H1 (cell line): ENCODE measurements at regions not wholly inside any gene's neighbourhood (a gene's known extent, or its start where the extent isn't known, plus 50 kb on each side); places are given as distances from the start of the nearest gene placed in this dataset.

Experiments used
- CTCF ChIA-PET: fragments of 300-600 bp; sonication (Branson Sonifier 250); formaldehyde crosslinking; loops from one replicate; lab custom pipeline; 2021; ENCODE audit not compliant: partially characterized antibody; lab: Charles Lee
- POLR2A ChIA-PET: fragments of 300-600 bp; sonication (Branson Sonifier 250); formaldehyde crosslinking; loops from one replicate; lab custom pipeline; 2021; ENCODE audit warnings: inconsistent platforms; ENCODE audit not compliant: partially characterized antibody; lab: Charles Lee
- DNase-seq, 2 experiments: peaks; one replicate each; pipeline versions ENCODE4 v3.0.0 to v3.0.0-alpha.2; 2010 to 2022; ENCODE audit warnings: low spot score in 2 of 2, low read depth in 1 of 2, mixed read lengths in 1 of 2
- FAIRE-seq: peaks from 2 replicates; lab custom pipeline; 2011; peaks lifted over from hg19 to GRCh38; lab: Jason Lieb, UNC
- H2AFZ ChIP-seq: 2 replicates; pipeline ENCODE4 v1.8.1; 2012; ENCODE audit warnings: low read length, inconsistent platforms
- H2AK5ac ChIP-seq: 2 replicates; pipeline ENCODE4 v1.6.1; 2013; ENCODE audit warnings: low read depth, low read length
- H2BK120ac ChIP-seq: replicated peaks from 2 replicates; pipeline ENCODE3; 2013; ENCODE audit warnings: low read depth, low read length, inconsistent platforms
- H2BK12ac ChIP-seq: 2 replicates; pipeline ENCODE4 v1.6.1; 2013; ENCODE audit warnings: low read depth, low read length
- H2BK15ac ChIP-seq: 2 replicates; pipeline ENCODE4 v1.6.1; 2013; ENCODE audit warnings: low read length
- H2BK20ac ChIP-seq: 2 replicates; pipeline ENCODE4 v1.6.1; 2013; ENCODE audit warnings: low read length
- H2BK5ac ChIP-seq: 2 replicates; pipeline ENCODE4 v1.6.1; 2013; ENCODE audit warnings: low read depth, low read length
- H3K14ac ChIP-seq: 2 replicates; pipeline ENCODE4 v1.6.1; 2013; ENCODE audit warnings: inconsistent platforms; ENCODE audit not compliant: insufficient read length
- H3K18ac ChIP-seq: 2 replicates; pipeline ENCODE4 v1.6.1; 2013; ENCODE audit warnings: low read length; ENCODE audit errors: extremely low read depth
- H3K23ac ChIP-seq: 2 replicates; pipeline ENCODE4 v1.6.1; 2013; ENCODE audit warnings: inconsistent platforms; ENCODE audit not compliant: insufficient read length
- H3K23me2 ChIP-seq: 2 replicates; pipeline ENCODE4 v1.6.1; 2013; ENCODE audit warnings: low read depth, low read length
- H3K27ac ChIP-seq: 2 replicates; pipeline ENCODE4 v1.6.1; 2011; ENCODE audit warnings: low read depth, low read length, inconsistent platforms
- H3K27me3 ChIP-seq, 4 experiments: replicated peaks in 1 of 4; 1 replicate in 1 of 4; 2 replicates in 3 of 4; pipeline versions ENCODE4 v1.6.1 to v1.8.1; 2011 to 2013; ENCODE audit warnings: low read length in 3 of 4, mild to moderate bottlenecking in 3 of 4, inconsistent platforms in 2 of 4, mixed read lengths in 2 of 4, moderate library complexity in 1 of 4; ENCODE audit not compliant: control insufficient read depth in 3 of 4, insufficient read depth in 3 of 4; ENCODE audit errors: extremely low read depth in 1 of 4
- H3K36me3 ChIP-seq, 4 experiments: 2 replicates each; pipeline versions ENCODE4 v1.6.1 to v1.8.1; 2011 to 2013; ENCODE audit warnings: mild to moderate bottlenecking in 4 of 4, low read length in 3 of 4, moderate library complexity in 2 of 4, control low read depth in 1 of 4, inconsistent platforms in 1 of 4; ENCODE audit not compliant: insufficient read depth in 4 of 4, control insufficient read depth in 2 of 4
- H3K4ac ChIP-seq: replicated peaks from 2 replicates; pipeline ENCODE3; 2013; ENCODE audit warnings: low read length, low read depth, mixed read lengths, inconsistent platforms; ENCODE audit not compliant: insufficient read length
- H3K4me1 ChIP-seq, 4 experiments: replicated peaks in 1 of 4; 1 replicate in 1 of 4; 2 replicates in 3 of 4; pipeline versions ENCODE4 v1.6.1 to v1.8.1; 2011 to 2013; ENCODE audit warnings: low read length in 3 of 4, inconsistent platforms in 2 of 4, mixed read lengths in 1 of 4; ENCODE audit not compliant: insufficient read depth in 4 of 4, control insufficient read depth in 3 of 4
- H3K4me2 ChIP-seq, 2 experiments: 2 replicates each; pipeline versions ENCODE4 v1.6.1 to v1.8.1; 2011 to 2013; ENCODE audit warnings: low read depth in 2 of 2, low read length in 2 of 2, control low read depth in 1 of 2, inconsistent platforms in 1 of 2, mild to moderate bottlenecking in 1 of 2; ENCODE audit not compliant: insufficient read depth in 1 of 2
- H3K4me3 ChIP-seq, 4 experiments: fragments of 200-600, 300-600 bp in 1 of 4; sonication (generic), shearing (Covaris generic), sonication (Bioruptor Twin) in 1 of 4; 2 replicates each; pipeline versions ENCODE4 v1.5.1 to v1.8.1; 2011 to 2016; ENCODE audit warnings: low read length in 4 of 4, low read depth in 3 of 4, control low read depth in 2 of 4, inconsistent platforms in 2 of 4, mild to moderate bottlenecking in 2 of 4, mixed read lengths in 1 of 4, moderate library complexity in 1 of 4; ENCODE audit not compliant: insufficient read depth in 2 of 4; ENCODE audit errors: extremely low read depth in 1 of 4
- H3K56ac ChIP-seq: replicated peaks from 2 replicates; pipeline ENCODE3; 2013; ENCODE audit warnings: low read depth, mild to moderate bottlenecking, mixed read lengths, low read length, inconsistent platforms; ENCODE audit not compliant: insufficient read length
- H3K79me1 ChIP-seq: 2 replicates; pipeline ENCODE4 v1.6.1; 2013; ENCODE audit warnings: low read depth, low read length, control low read depth
- H3K79me2 ChIP-seq, 2 experiments: 2 replicates each; pipeline versions ENCODE4 v1.6.1 to v1.8.1; 2012 to 2013; ENCODE audit warnings: low read length in 2 of 2, mild to moderate bottlenecking in 2 of 2, inconsistent platforms in 1 of 2; ENCODE audit not compliant: insufficient read depth in 2 of 2, control insufficient read depth in 1 of 2
- H3K9ac ChIP-seq, 4 experiments: replicated peaks in 1 of 4; 1 replicate in 1 of 4; 2 replicates in 3 of 4; pipeline versions ENCODE4 v1.6.1 to v1.8.1; 2011 to 2013; ENCODE audit warnings: low read depth in 3 of 4, low read length in 3 of 4, control low read depth in 2 of 4, mild to moderate bottlenecking in 2 of 4, moderate library complexity in 2 of 4, inconsistent platforms in 1 of 4; ENCODE audit errors: extremely low read depth in 1 of 4
- H3K9me3 ChIP-seq, 2 experiments: 2 replicates each; pipeline versions ENCODE4 v1.6.1 to v1.8.1; 2012 to 2013; ENCODE audit warnings: mild to moderate bottlenecking in 2 of 2, moderate library complexity in 2 of 2, control low read depth in 1 of 2, inconsistent platforms in 1 of 2, low read depth in 1 of 2, low read length in 1 of 2, mixed read lengths in 1 of 2; ENCODE audit not compliant: insufficient read depth in 2 of 2
- H4K20me1 ChIP-seq, 2 experiments: replicated peaks in 1 of 2; 2 replicates each; pipeline versions ENCODE3 to v1.8.1; 2011 to 2013; ENCODE audit warnings: inconsistent platforms in 2 of 2, low read length in 2 of 2, mild to moderate bottlenecking in 1 of 2; ENCODE audit not compliant: insufficient read depth in 2 of 2, control insufficient read depth in 1 of 2
- H4K5ac ChIP-seq: 2 replicates; pipeline ENCODE4 v1.6.1; 2013; ENCODE audit warnings: low read length, low read depth, mixed read lengths, inconsistent platforms; ENCODE audit not compliant: insufficient read length
- H4K8ac ChIP-seq: 2 replicates; pipeline ENCODE4 v1.8.0; 2013; ENCODE audit warnings: mild to moderate bottlenecking, moderate library complexity, low read length, inconsistent platforms; ENCODE audit not compliant: insufficient read depth; ENCODE audit errors: extremely low read depth
- H4K91ac ChIP-seq: replicated peaks from 2 replicates; pipeline ENCODE3; 2013; ENCODE audit warnings: low read length, mixed read lengths, inconsistent platforms; ENCODE audit not compliant: insufficient read length
- BRCA1 ChIP-seq: IDR thresholded peaks from 2 replicates; pipeline ENCODE4 v1.6.1; 2012; ENCODE audit warnings: low read depth, low read length, improper control_type of control experiment
- CHD1 ChIP-seq: IDR thresholded peaks from 2 replicates; pipeline ENCODE4 v1.6.1; 2012; ENCODE audit warnings: low read depth, low read length, improper control_type of control experiment
- JUN ChIP-seq: IDR thresholded peaks from 2 replicates; pipeline ENCODE4 v1.6.1; 2011; ENCODE audit warnings: low read depth, mild to moderate bottlenecking, improper control_type of control experiment, low read length
- SIN3A ChIP-seq, 2 experiments: IDR thresholded peaks in 1 of 2; conservative IDR thresholded peaks in 1 of 2; 2 replicates each; pipeline ENCODE4 v1.6.1; 2011 to 2012; ENCODE audit warnings: low read length in 2 of 2, improper control_type of control experiment in 1 of 2, low read depth in 1 of 2, mild to moderate bottlenecking in 1 of 2
- SP1 ChIP-seq: IDR thresholded peaks from 2 replicates; pipeline ENCODE4 v1.6.1; 2011; ENCODE audit warnings: low read depth, low read length
- USF2 ChIP-seq: IDR thresholded peaks from 2 replicates; pipeline ENCODE4 v1.6.1; 2011; ENCODE audit warnings: low read length, improper control_type of control experiment
- WGBS, 2 experiments: shearing (Covaris generic) in 1 of 2; methylation state at CpG; one replicate each; pipeline versions ENCODE4 v1.1.6 to v1.1.7; 2013 to 2015; ENCODE audit warnings: low lambda C conversion rate in 2 of 2, mixed read lengths in 2 of 2, inconsistent platforms in 1 of 2, low coverage in 1 of 2, missing lambda C conversion rate in 1 of 2; ENCODE audit not compliant: insufficient replicate concordance in 2 of 2, insufficient coverage in 1 of 2, insufficient read length in 1 of 2; ENCODE audit errors: extremely low coverage in 1 of 2, missing lambda C conversion rate in 1 of 2; 5-methylcytosine and 5-hydroxymethylcytosine counted together

GRCh38 chr17:33944412-33944811, 310.7 kb upstream of the CCL2 start:
- no peaks in the 10 kb centered on the region for H3K79me2 ChIP-seq
- no peak overlapping the region; the same call in 1 of the 2 replicates for H2AK5ac ChIP-seq
- H3K56ac ChIP-seq, result no peak overlapping the region
- no peak overlapping the region for H2BK5ac ChIP-seq
- H2AFZ ChIP-seq, result no peak overlapping the region
- no peak overlapping the region for H3K4ac ChIP-seq
- ChIA-PET POLR2A (interaction anchor here (0.9 kb wide), 1 partner anchor 210 kb away, joined by 5 read pairs; no protein-coding TSS in a partner anchor), CTCF (interaction anchor here (0.6 to 9.6 kb wide), 12 partner anchors 8 to 760 kb away, joined by 3 to 101 read pairs (median 4); no protein-coding TSS in a partner anchor)
- H3K18ac ChIP-seq, result no peak overlapping the region
- H3K9ac ChIP-seq, result no peak overlapping the region; a peak in 1 of 7 replicates
- H3K4me2 ChIP-seq, result no peak overlapping the region
- no peak overlapping the region for H2BK20ac ChIP-seq
- H4K8ac ChIP-seq, result no peak overlapping the region
- H3K36me3 ChIP-seq, result no peaks in the 10 kb centered on the region
- no peak overlapping the region for H3K14ac ChIP-seq
- H3K79me1 ChIP-seq, result no peaks in the 10 kb centered on the region
- no peak overlapping the region for H2BK120ac ChIP-seq
- no peak overlapping the region for H3K23ac ChIP-seq
- H4K91ac ChIP-seq, result no peak overlapping the region
- DNase-seq (no peak), FAIRE-seq (no peak)
- no peaks in the 10 kb centered on the region for H3K23me2 ChIP-seq
- H3K27me3 ChIP-seq, result no peaks in the 10 kb centered on the region
- 94% methylated on average over 4 of the region's 4 CpGs; no CpG with 5 or more reads in 1 of the 2 experiments for WGBS, 2 experiments
- H2BK12ac ChIP-seq, result no peak overlapping the region
- no peak overlapping the region for H3K4me3 ChIP-seq
- H3K27ac ChIP-seq, result no peak overlapping the region
- H2BK15ac ChIP-seq, result no peak overlapping the region
- H3K9me3 ChIP-seq, result no peaks in the 10 kb centered on the region
- no peak overlapping the region for H4K5ac ChIP-seq
- peaks cover 0 to 2% of the 10 kb centered on the region in 2 experiments for H4K20me1 ChIP-seq
- no peaks in the 10 kb centered on the region for H3K4me1 ChIP-seq
- TF ChIP-seq USF2 (no peak), SP1 (no peak), BRCA1 (no peak), JUN (no peak), SIN3A (conservative IDR thresholded peaks at IDR 0.05 in 1 of 2, IDR thresholded peaks at IDR 0.05 in 1 of 2; ENCODE audit: low read depth in 1 of 2, low read length in 2 of 2) (no peak), CHD1 (no peak)
